ENCODE measurements at regions not wholly inside any gene's neighbourhood (a gene's known extent, or its start where the extent isn't known, plus 50 kb on each side); places are given as distances from the start of the nearest gene placed in this dataset.

DNA sequence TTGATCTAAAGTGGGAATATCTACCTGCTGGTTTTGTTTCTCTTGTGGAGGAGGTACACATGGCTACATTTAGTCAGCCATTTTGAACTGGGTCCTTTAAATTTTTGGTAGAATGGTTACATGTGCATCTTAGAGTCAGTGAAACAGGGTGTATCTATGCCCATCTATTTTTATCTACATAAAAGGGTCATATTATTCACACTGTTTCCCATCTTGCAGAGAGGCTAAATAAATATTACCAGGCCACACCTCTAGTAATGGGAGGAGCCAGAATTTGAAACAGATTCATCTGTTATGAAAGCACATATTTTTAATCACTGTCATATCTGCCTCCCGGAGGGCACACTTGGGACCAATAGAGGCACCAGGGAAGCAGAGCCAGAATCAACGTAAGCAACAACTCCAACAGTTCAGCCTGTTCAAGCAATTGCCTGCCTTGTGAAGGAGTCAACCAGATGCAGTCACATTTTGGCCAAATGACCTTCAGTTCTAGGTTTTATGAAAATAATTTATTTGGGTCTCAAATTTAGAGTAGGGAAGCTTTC is 376.8 kb downstream of the TSN start:
- DNase-seq = no peak

DNA sequence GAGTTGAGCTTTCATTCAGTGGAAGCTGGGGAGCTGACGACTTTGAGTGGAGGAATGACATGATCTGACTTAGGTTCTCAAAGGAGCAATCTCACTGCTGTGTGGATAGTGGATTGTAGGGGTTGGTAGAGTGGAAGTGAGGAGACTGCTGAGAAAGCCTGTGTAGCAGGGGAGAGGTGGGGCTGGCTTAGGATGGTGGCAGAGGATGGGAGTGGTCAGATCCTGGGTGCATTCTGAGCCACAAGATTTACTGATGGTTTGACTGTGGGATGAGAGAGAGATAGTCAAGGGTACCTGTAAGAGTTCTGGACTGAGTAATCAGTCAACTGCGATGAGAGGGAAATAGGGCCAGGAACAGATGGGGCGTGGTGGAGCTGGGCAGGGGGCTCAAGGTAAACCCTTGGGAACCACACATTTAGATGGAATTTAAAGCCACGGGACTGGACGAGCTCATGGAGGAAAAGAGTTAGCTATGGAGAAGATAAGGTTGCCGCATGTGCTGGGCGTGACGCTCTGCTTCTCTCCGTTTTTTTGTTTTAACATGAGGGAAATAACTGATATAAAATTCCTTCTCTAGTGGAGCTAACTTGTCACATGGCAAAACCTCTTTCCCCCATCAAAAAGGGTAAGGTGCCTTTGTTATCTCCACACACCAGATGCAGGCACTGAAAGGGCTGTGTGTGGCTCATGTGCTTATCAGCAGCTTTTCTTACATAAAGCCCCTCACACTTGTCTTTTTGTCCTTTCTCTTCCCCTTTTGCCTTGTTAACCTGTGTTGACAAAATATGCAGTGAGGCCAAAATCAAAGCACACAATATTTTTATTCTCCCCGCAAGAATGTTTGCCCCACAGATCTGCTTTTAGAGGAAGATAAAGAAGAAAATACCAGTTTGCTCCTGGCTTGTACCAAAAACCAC is 379.8 kb downstream of the TSN start:
- no peak for DNase-seq

DNA sequence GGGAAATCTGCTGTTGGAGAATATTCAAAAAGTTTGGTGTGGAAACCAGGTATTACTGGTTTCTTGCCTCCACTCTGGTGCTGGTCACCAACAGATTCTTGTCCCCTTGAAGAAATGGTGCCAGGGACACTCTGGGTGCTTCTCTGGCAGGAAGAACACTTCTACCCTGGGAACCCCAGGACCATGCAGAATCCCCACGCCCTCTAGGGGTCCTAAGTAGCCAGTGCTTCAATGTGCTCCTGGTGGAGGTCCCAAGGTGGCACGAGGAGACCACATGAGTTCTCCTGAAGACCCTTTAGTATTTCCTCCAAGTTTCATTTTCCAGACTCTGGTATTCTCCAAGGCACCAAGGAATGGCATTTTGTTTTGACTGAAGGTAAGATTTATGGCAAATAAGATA is 380.6 kb downstream of the TSN start:
- no peak for DNase-seq

DNA sequence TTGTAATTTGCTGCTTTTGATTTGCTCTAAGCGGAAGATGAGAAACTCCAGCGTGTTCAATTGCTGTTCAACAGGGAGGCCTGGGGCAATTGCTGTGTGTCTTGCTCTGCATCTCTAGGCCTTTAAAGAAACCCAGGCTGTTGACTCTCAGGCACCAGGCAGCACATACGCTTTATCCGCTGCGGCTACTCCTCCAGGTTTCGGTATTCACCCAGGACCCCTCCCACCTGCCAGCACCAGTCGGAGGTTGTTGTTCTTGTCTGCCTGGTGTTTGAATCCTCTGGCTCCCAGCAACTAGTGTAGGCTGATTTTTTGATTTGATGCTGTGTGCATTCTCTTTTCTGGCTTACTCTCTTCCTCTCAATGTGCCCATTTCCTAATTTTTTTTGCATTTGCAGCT is 383.1 kb downstream of the TSN start:
- DNase-seq = no peak

DNA sequence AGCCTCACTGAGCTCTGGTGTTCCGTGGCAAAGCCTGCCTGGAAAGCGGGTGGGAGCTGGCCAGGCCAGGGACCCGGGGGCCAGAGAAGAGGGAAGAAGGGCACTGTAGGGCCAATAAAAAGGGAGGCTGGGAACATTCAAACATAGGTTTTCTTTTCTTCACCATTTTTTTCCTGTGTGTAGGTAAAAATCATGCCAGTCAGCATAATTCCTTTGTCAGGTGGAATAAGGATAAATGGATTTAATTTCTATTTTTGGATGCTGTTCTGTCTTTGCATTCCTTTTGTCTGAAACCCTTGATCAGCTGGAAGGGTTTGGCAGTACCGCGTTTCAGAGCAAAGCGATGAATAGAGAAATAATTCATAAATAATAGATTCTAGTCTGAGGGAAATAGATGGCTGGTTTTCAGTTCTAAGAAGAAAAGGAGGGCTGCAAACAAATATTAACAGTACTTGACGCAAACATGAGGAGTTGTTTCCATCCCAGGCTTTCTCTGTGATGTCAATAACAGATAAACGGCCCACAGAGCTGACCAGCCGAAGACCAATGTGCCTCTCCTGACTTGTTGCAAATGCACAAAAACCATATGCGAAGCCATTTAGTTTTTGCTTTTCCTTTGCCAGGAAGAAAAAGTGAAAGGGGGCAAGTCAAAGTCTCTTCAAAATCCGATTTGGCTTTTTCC is 384.4 kb downstream of the TSN start:
- no peak for DNase-seq

DNA sequence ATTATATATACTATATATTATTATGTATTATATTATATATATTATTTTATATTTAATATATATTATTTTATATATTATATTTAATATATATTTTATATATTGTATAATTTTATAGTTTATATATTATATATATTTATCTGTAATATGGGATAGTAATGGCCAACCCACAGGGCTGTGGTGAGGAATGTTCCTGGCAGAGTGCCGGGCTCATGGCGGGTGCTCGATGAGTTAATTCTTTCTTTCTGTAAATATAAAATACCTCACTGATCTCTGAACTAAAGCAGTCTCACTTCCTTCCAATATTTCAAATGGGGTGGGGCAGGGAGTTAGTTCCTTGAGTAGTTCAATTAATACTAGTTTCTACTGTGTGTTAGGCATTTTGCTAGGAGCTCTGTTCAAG is 389.4 kb downstream of the TSN start:
- no peak for DNase-seq

DNA sequence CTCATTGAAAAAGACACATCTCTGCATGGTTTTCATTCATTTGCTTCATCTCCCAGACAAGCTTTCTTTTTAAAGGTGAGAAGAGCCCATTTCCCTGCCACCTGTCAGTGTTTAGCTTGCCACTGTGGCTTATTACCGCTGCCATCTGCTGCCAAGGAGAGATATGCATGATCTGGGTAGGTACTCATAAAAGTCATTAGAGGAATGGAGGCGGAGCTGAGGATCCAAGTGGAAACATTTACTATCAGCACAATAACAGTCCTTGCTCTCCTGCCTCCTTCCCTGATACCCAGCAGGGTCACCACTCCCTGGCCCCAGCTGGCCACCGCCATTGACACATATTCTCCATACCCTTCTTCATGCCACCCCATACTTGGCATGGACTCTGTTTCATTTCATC is 390.4 kb downstream of the TSN start:
- no peak for DNase-seq

DNA sequence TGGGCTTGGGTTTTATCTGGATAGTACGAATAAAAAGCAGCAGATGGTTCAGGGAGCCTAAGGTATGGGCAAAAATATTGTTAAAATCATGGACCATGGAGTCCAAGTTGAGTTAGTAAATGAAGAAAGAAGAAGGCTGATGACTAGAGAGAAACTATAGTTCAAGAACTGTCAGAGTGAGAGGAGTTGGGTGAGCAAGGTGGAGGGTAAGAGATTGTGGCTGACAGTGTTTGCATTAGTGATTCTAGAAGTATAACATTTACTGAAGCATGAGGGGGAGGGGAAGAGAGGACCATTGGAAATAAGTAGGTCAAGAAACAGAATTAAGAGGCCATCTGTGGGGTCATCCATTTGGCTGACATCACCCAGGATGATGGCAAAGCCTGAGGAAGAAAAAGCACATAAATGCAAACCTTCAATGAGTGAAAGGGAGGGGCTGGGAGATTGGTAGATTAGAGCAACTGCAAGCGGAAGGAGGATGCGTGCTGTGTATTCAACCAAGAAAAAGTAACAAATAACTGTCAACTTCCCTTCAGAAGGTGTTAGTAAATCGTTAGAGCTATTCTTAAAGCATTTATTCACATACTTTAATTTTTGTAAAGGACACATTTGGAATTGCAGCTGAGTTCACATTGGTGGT is 392.8 kb downstream of the TSN start:
- DNase-seq = no peak

DNA sequence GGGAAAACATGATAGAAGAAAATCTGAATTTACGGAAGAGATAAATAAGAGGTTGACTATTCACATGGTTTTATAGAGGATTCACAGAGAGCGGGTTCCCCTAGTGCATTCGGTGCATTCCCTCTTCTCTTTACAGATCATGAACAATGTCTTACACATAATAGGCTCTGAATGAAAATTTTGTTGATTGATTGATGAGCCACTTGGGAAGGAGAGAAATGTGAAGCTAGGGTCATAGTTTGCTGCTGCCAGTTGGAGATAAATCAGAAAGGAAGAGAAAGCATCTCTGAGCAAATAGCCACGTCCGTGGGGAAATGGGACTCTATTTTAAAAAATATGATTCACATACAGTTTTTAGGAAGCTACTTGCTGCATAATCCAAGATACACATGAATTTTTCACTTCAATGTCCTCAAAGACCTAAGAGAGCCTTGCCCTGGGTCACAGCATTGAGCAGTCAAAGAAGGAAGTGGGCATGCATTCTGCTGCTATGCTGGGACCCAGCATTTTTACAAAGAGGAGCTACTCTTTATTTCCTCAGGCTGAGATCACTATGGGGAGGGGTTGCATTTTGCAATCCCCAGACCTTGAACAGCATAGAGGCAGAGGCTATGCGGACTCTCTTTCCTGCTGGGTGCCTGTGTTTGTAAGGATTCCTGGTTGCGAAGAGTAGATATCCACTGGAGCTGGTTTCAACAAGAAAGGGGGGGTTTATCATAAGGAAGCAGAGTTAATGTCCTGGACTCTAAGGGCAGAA is 395.3 kb downstream of the TSN start:
- DNase-seq = no peak

DNA sequence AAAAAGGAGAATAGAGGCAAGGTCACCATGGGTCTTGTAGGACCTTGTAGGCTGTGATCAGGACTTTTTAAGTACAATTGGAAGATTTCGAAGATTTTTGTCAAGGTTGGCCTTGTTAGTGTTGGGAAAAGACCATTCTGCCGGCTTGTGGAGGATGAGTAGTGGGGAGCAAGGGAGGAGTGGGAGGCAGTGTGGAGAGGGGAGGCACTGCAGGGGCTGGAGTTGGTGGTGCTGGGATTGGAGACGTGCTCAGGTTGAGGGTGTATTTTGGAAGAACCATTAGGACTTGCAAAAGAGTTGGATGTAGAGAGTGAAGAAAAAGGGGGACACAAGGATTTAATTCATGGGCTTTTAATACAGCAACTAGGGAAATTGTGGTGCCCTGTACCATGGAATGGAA is 397.1 kb downstream of the TSN start:
- DNase-seq = no peak

DNA sequence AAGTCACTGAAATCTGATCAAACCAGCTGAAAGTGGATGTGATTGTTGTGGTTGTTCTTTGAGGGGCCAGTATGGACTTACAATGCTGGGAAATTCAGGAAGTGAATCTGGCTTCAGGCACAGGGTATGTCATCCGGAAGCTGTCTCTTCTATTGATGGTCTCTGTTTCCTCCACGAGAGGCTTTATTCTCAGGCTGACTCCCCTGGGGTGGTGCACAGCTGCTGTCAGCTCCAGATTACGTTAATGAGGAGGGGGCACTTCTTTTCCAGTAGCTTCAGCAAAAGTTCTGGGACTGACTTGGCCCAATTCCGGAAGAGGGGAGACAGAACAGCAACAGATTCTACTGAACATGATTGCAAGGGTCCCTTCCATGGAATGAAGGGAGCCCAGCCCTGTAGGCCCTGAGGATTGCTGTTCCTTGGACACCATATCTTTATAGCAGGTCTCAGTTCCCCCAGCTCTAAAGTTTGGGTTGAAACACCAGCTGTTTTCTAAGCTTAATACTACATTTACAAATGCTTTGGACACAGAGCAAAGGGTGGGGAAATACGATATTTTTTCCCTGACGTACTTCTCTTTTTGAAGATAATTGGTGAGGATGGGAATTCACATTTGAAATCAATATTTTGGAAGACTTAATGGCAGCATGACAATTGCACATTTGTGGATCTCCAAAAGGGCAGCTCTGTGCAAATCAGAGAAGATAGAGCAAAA is 400.9 kb downstream of the TSN start:
- no peak for DNase-seq

DNA sequence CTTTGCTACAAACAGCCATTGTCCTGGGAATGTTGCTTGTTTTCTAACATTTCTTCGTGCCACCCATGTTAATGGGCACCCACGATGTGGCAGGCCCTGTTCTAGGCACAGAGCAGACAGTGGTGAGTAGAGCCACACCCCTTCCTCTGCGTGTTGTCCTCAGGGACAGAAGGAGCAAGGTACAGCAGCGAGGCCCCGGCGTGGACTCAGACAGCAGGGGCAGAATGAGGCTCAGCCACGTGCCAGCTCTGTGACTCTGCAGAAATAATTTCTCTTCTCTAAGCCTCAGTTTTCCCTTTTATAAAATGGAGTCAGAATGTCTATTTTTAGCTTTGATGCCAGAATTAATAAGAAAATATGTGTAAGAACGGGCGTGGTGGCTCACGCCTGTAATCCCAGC is 401.7 kb downstream of the TSN start:
- DNase-seq = no peak

DNA sequence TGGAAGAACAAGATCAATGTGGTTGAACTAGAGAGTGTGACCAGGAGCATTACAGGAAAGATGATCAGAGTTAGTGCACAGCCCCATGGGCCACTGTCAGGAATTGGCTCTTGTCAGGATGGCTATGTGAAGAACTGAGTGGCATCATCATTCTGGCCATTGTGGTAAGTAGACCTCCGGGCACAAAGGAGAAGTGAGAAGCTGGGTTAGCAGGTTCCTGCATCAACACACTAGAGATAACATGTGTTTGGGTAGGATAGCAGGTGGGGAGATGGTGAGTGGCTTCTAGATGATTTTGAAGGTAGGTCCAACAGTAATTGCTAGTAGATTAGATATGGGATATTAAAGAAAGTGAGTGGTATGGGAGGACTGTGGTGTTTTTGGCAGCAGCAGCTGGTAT is 408.2 kb downstream of the TSN start:
- no peak for DNase-seq

DNA sequence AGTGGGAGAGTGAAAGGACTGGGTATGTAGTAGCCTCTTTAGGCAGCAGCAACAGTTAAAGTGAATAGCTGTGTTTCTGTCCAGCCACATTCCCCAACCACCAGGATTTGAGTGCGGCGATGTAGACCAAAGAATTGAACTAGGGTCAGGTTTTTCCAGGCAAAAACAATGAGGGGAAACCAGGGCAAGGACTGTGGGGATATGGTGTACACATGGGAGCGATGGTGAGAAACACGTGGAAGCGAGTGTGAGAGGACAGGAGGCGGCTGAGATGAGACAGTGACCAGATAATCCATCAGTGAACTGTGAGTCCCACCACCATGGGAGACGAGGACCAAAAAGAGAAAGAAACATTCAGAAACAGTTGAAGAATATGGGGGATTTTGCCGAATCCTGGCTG is 409.5 kb downstream of the TSN start:
- no peak for DNase-seq

DNA sequence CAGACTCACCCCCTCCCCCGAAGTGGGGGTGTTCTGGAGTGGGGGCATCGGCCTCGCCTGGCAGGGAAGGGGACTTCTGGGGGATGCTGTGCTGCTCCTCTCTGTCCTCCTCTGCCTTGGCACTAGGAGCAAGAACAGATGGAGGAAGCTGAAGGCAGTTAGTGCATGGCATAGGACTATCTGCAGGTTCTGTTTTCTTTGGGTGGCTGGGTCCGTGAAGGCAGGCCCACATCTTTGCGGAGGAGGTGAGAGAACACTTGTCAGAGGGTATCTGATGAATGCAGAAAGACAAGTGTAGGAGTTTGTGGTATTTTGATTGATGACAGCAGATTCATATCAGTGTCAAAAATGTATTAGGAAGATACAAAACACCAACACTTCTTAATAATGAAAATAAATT is 411.4 kb downstream of the TSN start:
- DNase-seq = no peak

DNA sequence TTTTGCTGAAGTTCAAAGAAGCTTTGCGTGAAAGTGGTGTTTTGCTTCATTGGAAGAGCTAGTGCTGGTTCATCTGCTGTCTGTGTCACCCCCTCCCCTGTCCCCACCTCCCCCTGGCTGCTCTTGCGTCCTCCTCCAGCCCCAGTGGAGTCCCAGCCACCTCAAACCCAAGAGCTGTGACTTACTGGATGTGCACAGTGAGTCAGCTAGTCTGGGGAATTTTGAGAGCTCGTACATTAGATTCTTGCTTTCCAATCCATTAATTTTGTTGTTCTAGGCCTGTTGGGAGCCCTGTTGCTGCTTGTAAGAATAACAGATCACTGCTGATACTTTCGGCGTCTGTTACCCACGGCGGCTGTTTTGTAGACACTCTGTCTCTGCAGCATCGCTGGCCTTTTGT is 412.1 kb downstream of the TSN start:
- no peak for DNase-seq

DNA sequence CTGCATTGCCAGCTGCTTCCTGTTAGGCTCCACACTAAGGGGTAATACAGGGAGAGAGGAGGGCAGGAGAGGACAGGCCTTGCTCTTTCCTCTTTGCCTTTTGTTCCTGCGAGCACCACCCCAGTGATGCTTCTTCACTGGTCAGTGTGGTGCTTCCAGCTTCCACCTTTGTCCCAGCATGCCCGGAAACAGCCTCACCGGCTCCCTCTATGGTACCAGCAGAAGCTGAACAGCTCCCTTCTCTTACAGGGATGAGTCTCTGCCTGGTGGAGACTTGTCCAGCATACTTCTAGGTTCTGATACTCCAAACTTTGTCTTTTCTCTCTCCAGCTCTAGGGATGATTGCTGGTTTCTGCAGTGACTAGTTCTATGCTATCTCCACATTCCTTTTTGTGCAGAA is 413.3 kb downstream of the TSN start:
- no peak for DNase-seq

DNA sequence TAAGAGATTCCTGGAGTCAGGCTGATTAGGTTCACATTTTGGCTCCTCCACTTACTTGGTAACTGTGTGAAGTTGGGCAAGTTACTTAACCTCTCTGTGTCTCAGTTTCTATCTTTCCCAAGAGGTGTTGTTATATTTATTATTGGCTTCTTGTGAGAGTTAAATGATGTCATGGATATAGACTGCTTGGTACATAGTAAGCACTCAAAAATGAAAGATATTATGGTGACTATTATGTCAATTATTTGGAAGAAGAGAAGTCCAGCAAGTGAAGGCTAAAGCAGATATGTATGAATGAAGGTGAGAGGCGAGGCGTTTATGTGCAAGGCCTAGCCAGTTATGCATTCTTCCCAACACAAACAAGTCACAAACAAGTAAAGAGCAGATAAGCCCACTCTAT is 417.4 kb downstream of the TSN start:
- DNase-seq = no peak

DNA sequence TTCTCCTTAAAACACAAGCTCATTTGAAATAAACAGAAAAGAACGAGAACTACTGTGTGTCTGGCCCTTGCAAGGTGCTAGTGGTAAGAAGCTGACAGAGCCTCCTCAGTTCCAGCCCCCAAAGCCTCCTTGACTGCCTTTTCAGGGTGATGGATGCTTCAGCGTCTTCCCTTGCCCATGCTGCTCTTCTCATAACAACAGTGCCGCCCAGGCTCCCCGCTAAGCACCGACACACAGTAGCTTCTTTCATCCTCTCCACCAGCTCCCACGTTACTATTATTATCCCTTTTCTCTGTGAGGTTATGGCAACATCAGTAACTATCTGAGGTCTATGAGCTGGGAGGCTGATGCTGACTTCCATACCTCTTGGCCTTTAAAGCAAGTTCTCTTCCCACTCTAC is 418.6 kb downstream of the TSN start:
- no peak for DNase-seq

DNA sequence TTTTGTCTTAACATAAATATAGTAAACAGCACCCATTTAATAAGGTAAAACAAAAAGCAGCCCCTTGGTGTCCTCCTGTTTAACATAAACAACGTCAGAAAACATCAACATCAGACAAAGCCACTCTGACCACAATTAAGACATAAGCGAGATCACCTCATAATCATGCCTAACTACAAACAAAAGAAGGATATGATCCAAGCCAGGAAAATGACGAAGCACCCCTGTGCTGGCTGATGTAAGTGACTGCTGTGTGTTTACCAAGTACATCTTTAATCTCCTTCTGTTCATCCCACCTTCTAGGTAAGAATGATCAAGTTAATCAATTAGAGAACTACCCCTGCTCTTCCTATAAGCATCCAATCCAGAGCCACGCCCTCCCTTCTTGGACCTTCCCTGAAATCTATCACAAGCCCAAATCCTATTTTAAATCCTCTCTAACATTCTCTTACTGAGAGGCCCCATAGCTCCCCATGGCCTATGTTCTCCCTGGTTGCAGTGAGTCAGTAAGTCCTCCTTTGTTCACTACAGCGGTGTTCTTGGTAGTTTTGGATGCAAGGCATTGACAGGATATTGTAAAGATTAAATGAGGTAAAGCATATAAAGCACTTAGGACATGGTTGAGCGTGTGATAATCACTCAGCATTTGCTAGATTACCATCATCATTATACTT is 424.2 kb downstream of the TSN start:
- no peak for DNase-seq

DNA sequence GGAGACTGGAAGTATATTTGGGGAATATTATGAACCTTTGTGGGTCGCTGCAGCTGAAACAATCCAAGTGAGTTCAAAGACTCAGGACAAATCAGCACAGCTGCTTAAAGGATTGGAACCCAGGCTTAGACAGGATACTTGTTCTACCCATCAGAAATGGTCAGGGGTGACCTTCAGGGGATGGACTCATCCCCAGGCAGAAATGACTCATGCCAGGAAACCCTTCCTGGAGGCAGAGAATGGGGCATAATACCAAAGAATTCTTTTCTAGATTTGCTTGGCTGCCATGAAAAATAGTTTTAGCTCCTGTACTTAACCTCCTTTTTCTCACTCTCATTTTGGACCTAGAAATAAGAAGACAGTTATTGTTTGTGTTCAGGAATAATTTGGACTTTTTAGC is 425.5 kb downstream of the TSN start:
- no peak for DNase-seq

Data from SIG-M5 (cell line).